ENCODE measurements at regions not wholly inside any gene's neighbourhood (a gene's known extent, or its start where the extent isn't known, plus 50 kb on each side); places are given as distances from the start of the nearest gene placed in this dataset.

- DNase-seq (no peak), ATAC-seq (no peak)
- Histone ChIP-seq H3K27ac (no peak overlapping the region), H3K4me1 (no peaks in the 10 kb centered on the region), H3K27me3 (no peaks in the 10 kb centered on the region), H3K9me3 (peaks cover 0 to 10% (median 0%) of the 10 kb centered on the region in 11 donors), H3K4me3 (no peak overlapping the region), H3K36me3 (no peaks in the 10 kb centered on the region)
- TF ChIP-seq CTCF (IDR thresholded peaks at IDR 0.05) = no peak
- whole genome bisulfite sequencing, 2 donors = 52 to 60% methylated on average over 2 of the region's 2 CpGs
- intact Hi-C loops (cut with DNase I) = no loop called here
Observed at GRCh38 chr4:160824481-160824880, 1339.3 kb downstream of the FSTL5 start.

- H3K27me3 ChIP-seq = no peaks in the 10 kb centered on the region
- H3K9me3 ChIP-seq = peaks cover 0 to 10% (median 0%) of the 10 kb centered on the region in 11 donors
- no peak for DNase-seq
- H3K27ac ChIP-seq = no peak overlapping the region
- no peaks in the 10 kb centered on the region for H3K36me3 ChIP-seq
- intact Hi-C loops (cut with DNase I) = no loop called here
- 70 to 74% methylated on average over 8 of the region's 8 CpGs for WGBS, 2 donors
- ATAC-seq = no peak
- no peaks in the 10 kb centered on the region for H3K4me1 ChIP-seq
- no peak for TF ChIP-seq CTCF (IDR thresholded peaks at IDR 0.05)
- no peak overlapping the region for H3K4me3 ChIP-seq
Observed at GRCh38 chr4:160825644-160826338, 1338.0 kb downstream of the FSTL5 start.

GRCh38 chr4:160826339-160826679 lies 1337.5 kb downstream of the FSTL5 start:
- ATAC-seq (no peak), DNase-seq (no peak)
- no peaks in the 10 kb centered on the region for H3K4me1 ChIP-seq
- no peak overlapping the region for H3K27ac ChIP-seq
- no peak overlapping the region for H3K4me3 ChIP-seq
- 88 to 90% methylated on average over 10 of the region's 10 CpGs for WGBS, 2 donors
- intact Hi-C loops (cut with DNase I) = no loop called here
- H3K9me3 ChIP-seq = peaks cover 0 to 10% (median 0%) of the 10 kb centered on the region in 11 donors
- H3K27me3 ChIP-seq = no peaks in the 10 kb centered on the region
- H3K36me3 ChIP-seq = no peaks in the 10 kb centered on the region
- no peak for TF ChIP-seq CTCF (IDR thresholded peaks at IDR 0.05)

GRCh38 chr4:160831165-160831922 lies 1332.5 kb downstream of the FSTL5 start:
- no peaks in the 10 kb centered on the region for H3K4me1 ChIP-seq
- no peak for TF ChIP-seq CTCF (IDR thresholded peaks at IDR 0.05)
- no peak for ATAC-seq
- H3K36me3 ChIP-seq = no peaks in the 10 kb centered on the region
- H3K9me3 ChIP-seq = no peaks in the 10 kb centered on the region
- DNase-seq = no peak
- intact Hi-C loops (cut with DNase I) = no loop called here
- WGBS, 2 donors = 93 to 94% methylated on average over 2 of the region's 2 CpGs
- H3K27me3 ChIP-seq = no peaks in the 10 kb centered on the region
- H3K4me3 ChIP-seq = no peak overlapping the region
- H3K27ac ChIP-seq = no peak overlapping the region
